ENCODE measurements at regions not wholly inside any gene's neighbourhood (a gene's known extent, or its start where the extent isn't known, plus 50 kb on each side); places are given as distances from the start of the nearest gene placed in this dataset.

DNA sequence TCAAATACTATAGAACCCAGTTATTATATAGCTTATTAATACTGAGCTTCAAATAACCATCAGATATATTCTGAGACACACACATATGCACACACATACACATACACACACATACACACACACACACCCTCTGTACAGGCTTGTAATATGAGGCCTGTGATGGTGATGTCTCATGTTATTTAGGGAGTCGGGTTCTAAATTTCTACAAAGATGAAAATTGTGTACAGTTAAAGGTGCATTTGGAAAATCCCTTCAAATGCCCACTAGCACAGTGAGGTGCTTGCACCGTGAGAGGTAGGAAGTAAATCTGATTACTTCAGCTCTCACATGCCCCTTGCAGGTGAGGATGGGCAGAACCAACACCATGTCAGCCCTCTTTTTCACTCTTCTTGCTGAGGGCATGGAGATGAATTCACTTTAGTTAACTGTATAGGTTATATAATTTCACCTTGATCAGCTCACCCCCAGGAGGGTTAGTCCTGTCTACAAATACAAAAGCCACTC, 294.5 kb upstream of the PROK2 start:
- TF ChIP-seq, protein P1, sequence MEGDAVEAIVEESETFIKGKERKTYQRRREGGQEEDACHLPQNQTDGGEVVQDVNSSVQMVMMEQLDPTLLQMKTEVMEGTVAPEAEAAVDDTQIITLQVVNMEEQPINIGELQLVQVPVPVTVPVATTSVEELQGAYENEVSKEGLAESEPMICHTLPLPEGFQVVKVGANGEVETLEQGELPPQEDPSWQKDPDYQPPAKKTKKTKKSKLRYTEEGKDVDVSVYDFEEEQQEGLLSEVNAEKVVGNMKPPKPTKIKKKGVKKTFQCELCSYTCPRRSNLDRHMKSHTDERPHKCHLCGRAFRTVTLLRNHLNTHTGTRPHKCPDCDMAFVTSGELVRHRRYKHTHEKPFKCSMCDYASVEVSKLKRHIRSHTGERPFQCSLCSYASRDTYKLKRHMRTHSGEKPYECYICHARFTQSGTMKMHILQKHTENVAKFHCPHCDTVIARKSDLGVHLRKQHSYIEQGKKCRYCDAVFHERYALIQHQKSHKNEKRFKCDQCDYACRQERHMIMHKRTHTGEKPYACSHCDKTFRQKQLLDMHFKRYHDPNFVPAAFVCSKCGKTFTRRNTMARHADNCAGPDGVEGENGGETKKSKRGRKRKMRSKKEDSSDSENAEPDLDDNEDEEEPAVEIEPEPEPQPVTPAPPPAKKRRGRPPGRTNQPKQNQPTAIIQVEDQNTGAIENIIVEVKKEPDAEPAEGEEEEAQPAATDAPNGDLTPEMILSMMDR (IDR thresholded peaks at IDR 0.05), result no peak
- no peak for TF ChIP-seq EZH2 (IDR thresholded peaks at IDR 0.05)
